Erythroblast (primary cell): ENCODE measurements at regions not wholly inside any gene's neighbourhood (a gene's known extent, or its start where the extent isn't known, plus 50 kb on each side); places are given as distances from the start of the nearest gene placed in this dataset.

Experiments used
- GATA1 ChIP-seq: IDR thresholded peaks from 2 replicates; pipeline ENCODE4 v1.6.1; 2011; ENCODE audit warnings: low read depth, mild to moderate bottlenecking, control low read depth, low read length, moderate library complexity
- POLR2A ChIP-seq: IDR thresholded peaks from 2 replicates; pipeline ENCODE4 v1.6.1; 2011; ENCODE audit warnings: mild to moderate bottlenecking, low read length

DNA sequence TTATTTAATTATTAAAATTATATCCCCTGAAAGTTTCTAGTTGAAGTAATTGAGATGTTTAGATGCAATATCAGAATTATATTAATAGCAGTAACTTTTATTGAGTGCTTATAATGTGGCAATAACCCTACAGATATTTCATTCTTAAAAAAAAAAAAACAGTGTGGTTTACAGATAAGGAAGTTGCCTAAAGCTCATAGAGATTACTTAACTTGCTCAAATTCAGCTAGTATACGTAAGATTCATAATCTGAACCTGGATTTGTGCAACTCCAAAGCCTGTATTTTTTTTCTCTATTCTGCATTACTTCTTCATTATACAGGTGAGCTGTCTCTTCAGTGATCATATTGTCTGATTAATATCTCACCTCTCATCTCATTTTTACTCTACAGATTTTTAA, 156.0 kb upstream of the PTBP2 start:
- no peak for TF ChIP-seq POLR2A
- no peak for TF ChIP-seq GATA1
